Chondrocyte (in vitro differentiated cells): ENCODE measurements at regions not wholly inside any gene's neighbourhood (a gene's known extent, or its start where the extent isn't known, plus 50 kb on each side); places are given as distances from the start of the nearest gene placed in this dataset.
A peak's percentile ranks its signal among the peaks of the same experiment; 100 is the strongest.

Experiments used
- DNase-seq: peaks from one replicate; pipeline ENCODE4 v3.0.0; 2021; ENCODE audit warnings: mixed read lengths, low spot score
- H3K27ac Mint-ChIP-seq: one replicate; pipeline ENCODE4 v1.8.0; 2021; ENCODE audit warnings: mild to moderate bottlenecking, moderate library complexity, mixed read lengths; ENCODE audit not compliant: unreplicated experiment
- H3K27me3 Mint-ChIP-seq: 2 replicates; pipeline ENCODE4 v1.8.0; 2021; ENCODE audit warnings: low read depth, mixed read lengths
- H3K36me3 Mint-ChIP-seq: 2 replicates; pipeline ENCODE4 v1.8.0; 2021; ENCODE audit warnings: low read depth, mixed read lengths
- H3K4me1 Mint-ChIP-seq: 2 replicates; pipeline ENCODE4 v1.8.0; 2021; ENCODE audit warnings: low read depth, mild to moderate bottlenecking, mixed read lengths
- H3K4me3 Mint-ChIP-seq: one replicate; pipeline ENCODE4 v1.8.0; 2021; ENCODE audit warnings: mild to moderate bottlenecking, moderate library complexity, mixed read lengths; ENCODE audit not compliant: unreplicated experiment
- H3K9me3 Mint-ChIP-seq: 2 replicates; pipeline ENCODE4 v1.8.0; 2021; ENCODE audit warnings: low read depth, mixed read lengths
- TF ChIP-seq, protein P1 (sequence below): fragments of 200-600 bp; sonication (generic); IDR thresholded peaks from 2 replicates; pipeline ENCODE4 v1.5.0; 2021; ENCODE audit warnings: antibody characterized with exemption, mild to moderate bottlenecking, moderate library complexity

DNA sequence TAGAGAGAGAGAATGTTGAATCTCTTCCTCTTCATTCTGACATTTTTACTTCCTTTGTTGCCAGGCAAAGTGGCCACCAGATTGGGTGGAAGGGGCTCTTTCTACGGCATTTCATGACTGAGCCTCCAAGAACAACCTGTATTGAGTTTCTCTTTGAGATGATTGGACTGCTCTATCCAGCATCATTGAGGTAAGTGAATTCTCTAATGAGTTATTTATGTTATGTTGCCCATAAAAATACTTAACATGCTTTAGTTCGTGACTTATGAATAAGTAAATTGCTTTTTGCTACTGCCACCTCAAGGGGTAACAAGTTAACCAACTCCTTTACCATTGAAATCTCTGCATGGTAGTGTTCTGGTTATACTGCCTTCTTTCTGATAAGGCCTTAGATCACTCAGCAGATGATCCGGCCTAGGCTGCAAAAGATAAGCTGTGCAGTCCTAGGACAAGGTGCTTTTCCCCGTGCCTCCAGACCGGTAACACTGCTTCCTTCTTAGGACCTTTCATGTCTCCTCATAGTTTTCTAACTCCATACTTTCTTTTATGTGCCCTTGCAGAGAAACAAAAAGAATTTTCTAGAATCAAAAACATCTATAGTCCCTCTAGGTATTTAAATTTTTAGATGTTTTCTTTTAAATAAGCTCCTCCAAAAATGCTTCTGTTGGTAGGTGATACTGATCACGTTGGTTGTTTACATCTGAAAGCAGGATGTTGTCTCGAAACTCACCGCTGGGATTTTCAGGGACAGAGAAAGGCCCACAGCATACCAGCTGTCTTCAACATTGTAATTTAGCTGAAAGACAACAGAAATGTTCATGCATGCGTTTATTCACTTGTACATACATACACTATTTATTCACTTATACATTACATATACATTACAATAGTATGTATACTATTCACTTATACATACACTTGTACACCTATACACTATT, 157.1 kb upstream of the RBPJ start:
- Mint-ChIP-seq H3K27me3 (no peaks in the 10 kb centered on the region), H3K4me3 (no peak overlapping the region), H3K27ac (no peak overlapping the region), H3K4me1 (no peaks in the 10 kb centered on the region), H3K36me3 (no peaks in the 10 kb centered on the region), H3K9me3 (no peaks in the 10 kb centered on the region)
- TF ChIP-seq, protein P1, sequence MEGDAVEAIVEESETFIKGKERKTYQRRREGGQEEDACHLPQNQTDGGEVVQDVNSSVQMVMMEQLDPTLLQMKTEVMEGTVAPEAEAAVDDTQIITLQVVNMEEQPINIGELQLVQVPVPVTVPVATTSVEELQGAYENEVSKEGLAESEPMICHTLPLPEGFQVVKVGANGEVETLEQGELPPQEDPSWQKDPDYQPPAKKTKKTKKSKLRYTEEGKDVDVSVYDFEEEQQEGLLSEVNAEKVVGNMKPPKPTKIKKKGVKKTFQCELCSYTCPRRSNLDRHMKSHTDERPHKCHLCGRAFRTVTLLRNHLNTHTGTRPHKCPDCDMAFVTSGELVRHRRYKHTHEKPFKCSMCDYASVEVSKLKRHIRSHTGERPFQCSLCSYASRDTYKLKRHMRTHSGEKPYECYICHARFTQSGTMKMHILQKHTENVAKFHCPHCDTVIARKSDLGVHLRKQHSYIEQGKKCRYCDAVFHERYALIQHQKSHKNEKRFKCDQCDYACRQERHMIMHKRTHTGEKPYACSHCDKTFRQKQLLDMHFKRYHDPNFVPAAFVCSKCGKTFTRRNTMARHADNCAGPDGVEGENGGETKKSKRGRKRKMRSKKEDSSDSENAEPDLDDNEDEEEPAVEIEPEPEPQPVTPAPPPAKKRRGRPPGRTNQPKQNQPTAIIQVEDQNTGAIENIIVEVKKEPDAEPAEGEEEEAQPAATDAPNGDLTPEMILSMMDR = no peak
- DNase-seq = no peak

DNA sequence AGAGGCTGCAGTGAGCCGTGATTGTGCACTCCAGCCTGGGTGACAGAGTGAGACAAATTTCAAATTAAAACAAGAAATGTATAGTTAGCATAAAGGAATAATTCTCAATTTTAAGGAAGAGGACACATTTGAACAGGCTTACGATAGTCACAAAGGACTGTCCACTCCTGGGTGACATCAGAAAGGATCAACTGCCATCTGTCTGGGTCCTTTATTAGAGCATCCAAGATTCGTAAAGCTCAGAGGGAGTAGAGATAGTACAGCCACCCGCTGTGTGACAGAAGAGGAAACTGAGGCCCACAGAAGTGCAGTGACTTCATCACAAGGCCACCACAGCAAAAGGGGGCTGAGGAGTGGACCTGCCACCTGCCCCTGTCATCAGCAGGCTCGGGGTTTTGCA, 149.3 kb upstream of the RBPJ start:
- no peaks in the 10 kb centered on the region for H3K36me3 Mint-ChIP-seq
- peak overlapping the region; percentile 46 for H3K4me3 Mint-ChIP-seq
- peak overlapping the region; percentile 64 for H3K27ac Mint-ChIP-seq

DNA sequence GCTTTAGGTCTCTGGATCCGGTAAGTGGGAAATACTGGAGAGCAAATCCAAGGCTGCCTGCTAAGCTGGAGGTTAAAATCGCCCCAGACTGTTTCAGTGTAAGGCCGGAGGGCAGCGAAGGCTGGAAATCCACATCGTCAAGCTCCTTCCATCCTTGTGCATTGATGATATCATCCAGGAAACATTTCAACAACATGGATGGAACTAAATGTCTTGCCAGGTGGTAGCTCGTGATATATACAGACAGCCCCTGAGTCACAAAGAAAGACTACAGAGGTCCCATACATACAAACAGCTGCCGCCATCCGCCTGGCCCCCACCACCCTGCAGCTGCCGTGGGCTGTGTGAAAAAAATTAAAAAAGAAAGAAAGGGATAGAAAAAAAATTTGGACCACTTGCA, 148.9 kb upstream of the RBPJ start:
- H3K4me1 Mint-ChIP-seq = peaks cover 27% of the 10 kb centered on the region

More for the DNA sequence above, 149.3 kb upstream of the RBPJ start:
- DNase-seq = no peak
- Mint-ChIP-seq H3K4me1 (peaks cover 25% of the 10 kb centered on the region), H3K9me3 (no peaks in the 10 kb centered on the region), H3K27me3 (no peaks in the 10 kb centered on the region)
- TF ChIP-seq, protein P1 = no peak

DNA sequence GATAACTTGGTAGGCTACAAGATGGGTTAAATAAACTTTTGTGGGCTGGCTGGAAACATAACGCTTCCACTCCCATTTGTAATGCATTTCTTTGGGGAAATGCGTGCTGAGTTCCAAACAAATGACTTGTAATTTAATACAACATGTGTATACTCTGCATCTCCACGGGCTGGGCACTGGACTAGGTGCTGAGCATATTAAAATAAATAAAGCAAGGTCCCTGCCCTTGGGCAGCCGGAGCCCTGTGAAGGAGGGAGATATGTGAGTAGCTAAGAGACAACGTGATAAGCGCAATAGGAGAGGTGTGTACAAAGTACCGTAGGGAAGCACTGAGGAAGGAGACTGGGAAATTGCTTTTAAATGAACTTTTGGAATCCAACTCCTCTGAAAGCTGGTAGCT, 147.2 kb upstream of the RBPJ start:
- H3K4me3 Mint-ChIP-seq = no peak overlapping the region

More for the DNA sequence above, 148.9 kb upstream of the RBPJ start:
- TF ChIP-seq, protein P1 = no peak
- Mint-ChIP-seq H3K27ac (peak overlapping the region; percentile 64), H3K9me3 (no peaks in the 10 kb centered on the region), H3K36me3 (no peaks in the 10 kb centered on the region), H3K4me3 (peak overlapping the region; percentile 46), H3K27me3 (no peaks in the 10 kb centered on the region)
- DNase-seq = no peak

DNA sequence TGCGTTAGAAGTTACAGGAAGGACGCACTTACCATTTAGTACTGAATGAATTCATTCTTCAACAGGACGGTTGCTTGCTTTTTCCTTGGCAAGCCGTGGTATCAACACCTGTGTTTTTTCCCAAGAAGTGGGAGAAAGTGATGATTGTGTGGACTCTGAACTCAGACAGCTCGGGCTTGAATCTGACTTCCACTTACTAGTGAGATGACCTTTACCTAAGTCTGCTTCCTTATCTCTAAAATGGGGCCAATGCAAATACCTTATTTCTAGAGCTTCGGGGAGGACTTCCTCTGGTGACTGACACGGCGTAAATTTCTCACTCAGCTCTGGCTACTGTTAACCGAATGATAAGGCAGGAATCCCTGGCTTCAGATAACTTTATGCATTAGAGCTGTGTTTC, 146.8 kb upstream of the RBPJ start:
- TF ChIP-seq, protein P1 = no peak
- Mint-ChIP-seq H3K9me3 (no peaks in the 10 kb centered on the region), H3K4me3 (no peak overlapping the region), H3K27me3 (no peaks in the 10 kb centered on the region), H3K36me3 (no peaks in the 10 kb centered on the region), H3K27ac (no peak overlapping the region), H3K4me1 (peaks cover 29% of the 10 kb centered on the region)
- DNase-seq = no peak

More for the DNA sequence above, 147.2 kb upstream of the RBPJ start:
- no peaks in the 10 kb centered on the region for H3K27me3 Mint-ChIP-seq
- H3K4me1 Mint-ChIP-seq = peaks cover 29% of the 10 kb centered on the region
- TF ChIP-seq, protein P1 = no peak
- H3K9me3 Mint-ChIP-seq = no peaks in the 10 kb centered on the region
- H3K36me3 Mint-ChIP-seq = no peaks in the 10 kb centered on the region
- DNase-seq = no peak
- no peak overlapping the region for H3K27ac Mint-ChIP-seq
